ENCODE measurements at regions not wholly inside any gene's neighbourhood (a gene's known extent, or its start where the extent isn't known, plus 50 kb on each side); places are given as distances from the start of the nearest gene placed in this dataset.
A peak's percentile ranks its signal among the peaks of the same experiment; 100 is the strongest.

- intact Hi-C loops (cut with DNase I): no loop called here
These were observed 115.4 kb upstream of the TAB2 start for GRCh38 chr6:149202100-149202499.

GRCh38 chr6:149202952-149203351, 114.6 kb upstream of the TAB2 start:
- intact Hi-C loops (cut with DNase I): no loop called here
- Histone ChIP-seq H3K36me3 (no peaks in the 10 kb centered on the region), H3K9me3 (no peaks in the 10 kb centered on the region), H3K4me3 (no peak overlapping the region), H3K27ac (no peak overlapping the region), H3K4me1 (no peaks in the 10 kb centered on the region), H3K27me3 (no peaks in the 10 kb centered on the region)
- DNase-seq (no peak), ATAC-seq (no peak), FAIRE-seq (no peak)
- TF ChIP-seq, protein P1, sequence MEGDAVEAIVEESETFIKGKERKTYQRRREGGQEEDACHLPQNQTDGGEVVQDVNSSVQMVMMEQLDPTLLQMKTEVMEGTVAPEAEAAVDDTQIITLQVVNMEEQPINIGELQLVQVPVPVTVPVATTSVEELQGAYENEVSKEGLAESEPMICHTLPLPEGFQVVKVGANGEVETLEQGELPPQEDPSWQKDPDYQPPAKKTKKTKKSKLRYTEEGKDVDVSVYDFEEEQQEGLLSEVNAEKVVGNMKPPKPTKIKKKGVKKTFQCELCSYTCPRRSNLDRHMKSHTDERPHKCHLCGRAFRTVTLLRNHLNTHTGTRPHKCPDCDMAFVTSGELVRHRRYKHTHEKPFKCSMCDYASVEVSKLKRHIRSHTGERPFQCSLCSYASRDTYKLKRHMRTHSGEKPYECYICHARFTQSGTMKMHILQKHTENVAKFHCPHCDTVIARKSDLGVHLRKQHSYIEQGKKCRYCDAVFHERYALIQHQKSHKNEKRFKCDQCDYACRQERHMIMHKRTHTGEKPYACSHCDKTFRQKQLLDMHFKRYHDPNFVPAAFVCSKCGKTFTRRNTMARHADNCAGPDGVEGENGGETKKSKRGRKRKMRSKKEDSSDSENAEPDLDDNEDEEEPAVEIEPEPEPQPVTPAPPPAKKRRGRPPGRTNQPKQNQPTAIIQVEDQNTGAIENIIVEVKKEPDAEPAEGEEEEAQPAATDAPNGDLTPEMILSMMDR (IDR thresholded peaks at IDR 0.05): no peak
- WGBS, 2 donors: 93 to 97% methylated on average over 3 of the region's 3 CpGs

More at GRCh38 chr6:149202100-149202499, 115.4 kb upstream of the TAB2 start:
- Histone ChIP-seq H3K27me3 (no peaks in the 10 kb centered on the region), H3K4me3 (no peak overlapping the region), H3K36me3 (no peaks in the 10 kb centered on the region), H3K4me1 (no peaks in the 10 kb centered on the region), H3K27ac (no peak overlapping the region), H3K9me3 (no peaks in the 10 kb centered on the region)
- DNase-seq (no peak), ATAC-seq (no peak), FAIRE-seq (no peak)
- WGBS, 2 donors: 93 to 98% methylated on average over 4 of the region's 4 CpGs
- TF ChIP-seq, protein P1 (IDR thresholded peaks at IDR 0.05): no peak

GRCh38 chr6:149203509-149203908, 114.0 kb upstream of the TAB2 start:
- DNase-seq (no peak), ATAC-seq (no peak)

GRCh38 chr6:149208134-149208601, 109.3 kb upstream of the TAB2 start:
- H3K9me3 ChIP-seq: no peaks in the 10 kb centered on the region
- H3K4me1 ChIP-seq: peaks cover 0 to 5% (median 0%) of the 10 kb centered on the region in 3 donors
- H3K36me3 ChIP-seq: no peaks in the 10 kb centered on the region
- 74 to 85% methylated on average over 4 of the region's 4 CpGs for WGBS, 2 donors
- H3K27me3 ChIP-seq: no peaks in the 10 kb centered on the region
- no peak overlapping the region for H3K27ac ChIP-seq
- H3K4me3 ChIP-seq: no peak overlapping the region
- ATAC-seq (no peak), DNase-seq (no peak), FAIRE-seq (no peak)
- TF ChIP-seq, protein P1 (IDR thresholded peaks at IDR 0.05): no peak
- intact Hi-C loops (cut with DNase I): no loop called here

More at GRCh38 chr6:149203509-149203908, 114.0 kb upstream of the TAB2 start:
- no peak overlapping the region for H3K27ac ChIP-seq
- H3K27me3 ChIP-seq: no peaks in the 10 kb centered on the region
- no peak for FAIRE-seq
- no peak overlapping the region for H3K4me3 ChIP-seq
- H3K36me3 ChIP-seq: no peaks in the 10 kb centered on the region
- TF ChIP-seq, protein P1 (IDR thresholded peaks at IDR 0.05): no peak
- no peaks in the 10 kb centered on the region for H3K4me1 ChIP-seq
- 77% methylated on average over 4 of the region's 4 CpGs for WGBS, 2 donors
- intact Hi-C loops (cut with DNase I): no loop called here
- no peaks in the 10 kb centered on the region for H3K9me3 ChIP-seq

DNA sequence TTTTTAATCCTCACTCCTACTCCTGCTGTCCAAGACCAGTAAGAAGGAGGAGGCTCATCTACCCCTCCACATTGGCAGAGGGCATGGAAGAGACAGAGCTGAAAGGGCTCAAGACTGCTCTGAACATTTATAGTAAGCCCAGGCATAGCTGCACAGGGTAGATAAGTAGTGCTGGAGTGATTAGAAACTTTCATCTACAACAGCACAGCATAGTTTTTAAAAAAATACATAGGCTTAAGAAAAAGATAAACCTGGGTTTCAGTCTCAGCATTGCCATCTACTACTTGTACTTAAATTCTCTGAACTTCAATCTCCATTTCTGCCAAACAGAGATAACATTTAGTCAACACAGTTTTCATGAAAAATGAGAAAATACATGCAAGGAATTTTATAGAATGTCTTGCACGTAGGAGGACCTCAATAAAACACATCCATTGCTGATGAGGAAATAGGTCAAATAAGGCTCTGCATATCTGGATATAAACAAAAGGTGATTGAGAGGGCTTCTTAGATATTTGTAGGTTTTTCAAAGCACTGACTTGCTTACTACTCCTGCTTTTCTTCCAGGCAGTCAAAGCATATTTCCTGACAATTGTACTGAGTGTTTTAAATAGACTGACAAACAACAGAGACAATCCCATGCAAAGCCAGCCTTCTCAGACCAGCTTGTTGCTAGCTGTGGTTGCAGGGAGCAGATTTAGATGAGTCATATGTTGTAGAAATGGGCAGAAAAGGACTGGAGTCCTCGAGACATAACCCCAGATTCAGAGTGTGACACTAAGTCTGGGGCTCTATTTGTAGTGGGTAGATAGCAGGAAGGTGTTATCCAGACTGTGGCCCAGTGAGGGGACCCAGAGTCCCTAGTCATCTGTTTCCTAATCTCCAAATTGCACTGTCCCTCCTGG, 107.4 kb upstream of the TAB2 start:
- Histone ChIP-seq H3K27me3 (no peaks in the 10 kb centered on the region), H3K4me3 (no peak overlapping the region), H3K27ac (no peak overlapping the region), H3K9me3 (no peaks in the 10 kb centered on the region), H3K36me3 (no peaks in the 10 kb centered on the region), H3K4me1 (peaks cover 0 to 5% (median 0%) of the 10 kb centered on the region in 3 donors)
- 79 to 86% methylated on average over 2 of the region's 2 CpGs for WGBS, 2 donors
- DNase-seq: no peak
- intact Hi-C loops (cut with DNase I): no loop called here
- ATAC-seq: peak in 1 of 4 donors; percentile 27
- TF ChIP-seq, protein P1 (IDR thresholded peaks at IDR 0.05): no peak
- FAIRE-seq: no peak

Data from pancreas (tissue), 10 donors.